GM12864 (cell line): ENCODE measurements at regions not wholly inside any gene's neighbourhood (a gene's known extent, or its start where the extent isn't known, plus 50 kb on each side); places are given as distances from the start of the nearest gene placed in this dataset.

Experiments used
- DNase-seq: peaks from one replicate; pipeline ENCODE4 v3.0.0-alpha.2; 2011; ENCODE audit warnings: low read depth
- H3K4me3 ChIP-seq: 2 replicates; pipeline ENCODE4 v1.5.1; 2011; ENCODE audit warnings: mild to moderate bottlenecking, low read depth, low read length, control low read depth
- CTCF ChIP-seq: IDR thresholded peaks from 2 replicates; pipeline ENCODE4 v1.5.1; 2011; ENCODE audit warnings: low read depth, mild to moderate bottlenecking, moderate library complexity, low read length, control low read depth, inconsistent platforms; ENCODE audit errors: missing control alignments

- TF ChIP-seq CTCF = no peak
- H3K4me3 ChIP-seq = no peak overlapping the region
- no peak for DNase-seq
Observed at GRCh38 chr5:3312299-3312698, 283.3 kb upstream of the IRX1 start.

- DNase-seq = no peak
- TF ChIP-seq CTCF = no peak
- H3K4me3 ChIP-seq = no peak overlapping the region
Observed at GRCh38 chr5:3311433-3311832, 284.2 kb upstream of the IRX1 start.

DNA sequence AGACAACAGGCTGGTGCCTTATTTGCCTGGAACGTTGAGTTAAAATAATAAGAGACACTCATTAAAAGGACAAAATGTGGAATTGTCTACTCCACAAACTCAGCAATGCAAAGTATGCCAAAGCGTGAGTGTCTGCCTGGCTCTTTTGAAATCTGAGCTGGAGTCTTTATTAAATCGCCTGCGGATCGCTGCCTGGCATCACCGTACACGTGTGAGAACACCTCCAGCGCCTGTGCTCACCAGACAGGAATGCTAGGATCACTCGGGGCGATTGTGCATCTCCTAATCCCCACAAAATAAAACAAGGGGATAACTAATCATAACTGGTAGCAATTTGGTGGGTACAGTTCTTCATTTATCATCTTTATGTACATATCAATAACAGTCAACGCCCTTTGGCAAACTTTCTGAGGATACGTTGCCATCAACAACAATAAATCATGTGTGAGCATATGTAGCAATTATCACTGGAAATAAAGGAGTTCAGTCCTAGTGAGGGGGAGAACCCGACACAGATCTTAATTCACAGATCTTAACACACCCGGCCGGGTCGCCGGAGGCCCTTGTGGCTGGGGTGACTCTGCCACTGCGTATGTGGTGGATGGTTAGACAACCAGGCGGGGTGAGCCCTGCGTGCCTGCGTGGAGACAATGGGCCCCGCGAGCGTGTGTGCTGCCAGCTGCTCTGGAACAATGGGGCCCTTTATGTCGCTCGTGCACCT, 284.9 kb upstream of the IRX1 start:
- no peak for DNase-seq
- no peak for TF ChIP-seq CTCF
- H3K4me3 ChIP-seq = no peak overlapping the region

DNA sequence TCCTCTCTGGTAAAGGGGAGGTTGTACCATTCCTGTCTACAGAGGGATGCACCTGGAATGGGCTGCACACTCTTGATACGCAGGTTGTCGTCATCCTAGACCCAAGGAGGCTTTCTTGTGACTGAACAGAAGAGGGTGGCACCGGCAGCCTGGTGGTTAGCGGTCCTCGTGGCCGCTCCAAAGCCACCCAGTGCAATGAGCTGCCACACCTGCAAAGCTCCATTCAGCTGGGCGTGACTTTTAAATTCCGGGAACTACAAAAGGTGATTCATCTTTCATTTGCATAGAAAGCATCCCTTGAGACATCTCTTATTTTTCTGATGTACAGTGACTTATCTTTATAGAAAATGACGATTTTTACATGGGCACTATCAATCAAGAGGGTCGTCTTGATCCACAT, 286.1 kb upstream of the IRX1 start:
- TF ChIP-seq CTCF = no peak
- no peak for DNase-seq
- no peak overlapping the region for H3K4me3 ChIP-seq

GRCh38 chr5:3307982-3308621, 287.5 kb upstream of the IRX1 start:
- TF ChIP-seq CTCF = no peak
- DNase-seq = no peak
- H3K4me3 ChIP-seq = no peak overlapping the region

- no peak for TF ChIP-seq CTCF
- DNase-seq = no peak
- no peak overlapping the region for H3K4me3 ChIP-seq
Observed at GRCh38 chr5:3305432-3305831, 290.2 kb upstream of the IRX1 start.

DNA sequence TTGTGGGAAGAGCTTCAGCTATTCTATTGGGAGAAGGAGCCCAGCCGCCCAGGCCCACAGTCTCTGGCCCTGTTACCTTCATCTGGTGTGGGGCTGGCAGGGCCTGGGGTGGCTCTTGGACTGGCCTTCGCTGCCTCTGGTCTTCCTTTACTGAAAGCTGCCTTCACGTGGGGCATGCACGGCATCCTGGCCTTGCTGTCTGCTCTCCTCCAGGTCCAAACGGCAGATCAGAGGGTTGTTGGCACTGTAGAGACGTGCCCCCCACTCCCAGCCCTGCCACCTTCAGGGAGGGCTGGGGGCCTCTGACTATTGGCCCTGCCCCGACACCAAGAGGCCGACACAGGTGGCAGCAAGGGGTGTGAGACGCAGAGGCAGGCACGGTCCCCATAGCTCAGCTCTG, 291.3 kb upstream of the IRX1 start:
- no peak for DNase-seq
- H3K4me3 ChIP-seq = no peak overlapping the region
- TF ChIP-seq CTCF = no peak
